K562 (cell line): ENCODE measurements at regions not wholly inside any gene's neighbourhood (a gene's known extent, or its start where the extent isn't known, plus 50 kb on each side); places are given as distances from the start of the nearest gene placed in this dataset.

Experiments
- ASH1L ChIP-seq: fragments of 450-650 bp; IDR thresholded peaks from 2 replicates; pipeline ENCODE4 v1.6.1; 2018; ENCODE audit warnings: borderline replicate concordance, mild to moderate bottlenecking, low read depth; ENCODE audit not compliant: partially characterized antibody
- ATF7 ChIP-seq: fragments of 450-650 bp; IDR thresholded peaks from 2 replicates; pipeline ENCODE4 v1.7.1; 2014; ENCODE audit warnings: mild to moderate bottlenecking, moderate library complexity
- HNRNPK ChIP-seq: fragments of 200-400 bp; formaldehyde crosslinking; IDR thresholded peaks from one replicate; pipeline ENCODE4 v1.6.1; 2018; ENCODE audit warnings: mild to moderate bottlenecking, low read depth, low read length; ENCODE audit not compliant: poor library complexity, severe bottlenecking
- L3MBTL2 ChIP-seq: fragments of 450-650 bp; IDR thresholded peaks from 2 replicates; pipeline ENCODE4 v1.6.1; 2016; ENCODE audit warnings: mild to moderate bottlenecking, moderate library complexity
- PTRF ChIP-seq: fragments of 450-650 bp; IDR thresholded peaks from 2 replicates; pipeline ENCODE4 v1.6.1; 2016; ENCODE audit warnings: mild to moderate bottlenecking, missing genetic modification characterization, missing compliant biosample characterization
- TARDBP ChIP-seq: fragments of 450-650 bp; IDR thresholded peaks from 2 replicates; pipeline ENCODE4 v1.6.1; 2016
- ZNF263 ChIP-seq: sonication (generic); formaldehyde crosslinking; IDR thresholded peaks from 2 replicates; pipeline ENCODE4 v1.8.0; 2022; ENCODE audit warnings: mild to moderate bottlenecking, missing genetic modification reagents, borderline replicate concordance
- ZNF311 ChIP-seq: fragments of 250-450 bp; sonication (Bioruptor Pico); IDR thresholded peaks from 2 replicates; pipeline ENCODE4 v1.4.0; 2020; ENCODE audit warnings: mild to moderate bottlenecking, moderate library complexity
- TF ChIP-seq, protein P1 (sequence below), 2 experiments: IDR thresholded peaks; 2 replicates each; pipeline ENCODE4 v1.6.1; 2011; ENCODE audit warnings: borderline replicate concordance in 1 of 2, control low read depth in 1 of 2, low read depth in 1 of 2, low read length in 1 of 2, mild to moderate bottlenecking in 1 of 2, mixed read lengths in 1 of 2, moderate library complexity in 1 of 2; ENCODE audit not compliant: insufficient read depth in 1 of 2, insufficient read length in 1 of 2, poor library complexity in 1 of 2, severe bottlenecking in 1 of 2; ENCODE audit errors: extremely low read depth in 1 of 2
- TF ChIP-seq, protein P2 (sequence below): sonication (generic); formaldehyde crosslinking; IDR thresholded peaks from 2 replicates; pipeline ENCODE4 v1.8.0; 2022; ENCODE audit warnings: mild to moderate bottlenecking, missing genetic modification reagents, borderline replicate concordance
- TF ChIP-seq, protein P3 (sequence below): fragments of 250-450 bp; sonication (Bioruptor Pico); IDR thresholded peaks from 2 replicates; pipeline ENCODE4 v1.9.0; 2021; ENCODE audit warnings: mild to moderate bottlenecking, inconsistent platforms
- TF ChIP-seq, protein P4 (sequence below): sonication (generic); formaldehyde crosslinking; IDR thresholded peaks from 2 replicates; pipeline ENCODE4 v1.8.1; 2023; ENCODE audit warnings: mild to moderate bottlenecking, missing genetic modification reagents
- TF ChIP-seq, protein P5 (sequence below): fragments of 250-450 bp; sonication (Bioruptor Pico); IDR thresholded peaks from 2 replicates; pipeline ENCODE4 v1.8.0; 2021; ENCODE audit warnings: mild to moderate bottlenecking, moderate library complexity
- TF ChIP-seq, protein P6 (sequence below): sonication (generic); formaldehyde crosslinking; IDR thresholded peaks from 2 replicates; pipeline ENCODE4 v1.8.0; 2022; ENCODE audit warnings: missing genetic modification reagents, mild to moderate bottlenecking, borderline replicate concordance

DNA sequence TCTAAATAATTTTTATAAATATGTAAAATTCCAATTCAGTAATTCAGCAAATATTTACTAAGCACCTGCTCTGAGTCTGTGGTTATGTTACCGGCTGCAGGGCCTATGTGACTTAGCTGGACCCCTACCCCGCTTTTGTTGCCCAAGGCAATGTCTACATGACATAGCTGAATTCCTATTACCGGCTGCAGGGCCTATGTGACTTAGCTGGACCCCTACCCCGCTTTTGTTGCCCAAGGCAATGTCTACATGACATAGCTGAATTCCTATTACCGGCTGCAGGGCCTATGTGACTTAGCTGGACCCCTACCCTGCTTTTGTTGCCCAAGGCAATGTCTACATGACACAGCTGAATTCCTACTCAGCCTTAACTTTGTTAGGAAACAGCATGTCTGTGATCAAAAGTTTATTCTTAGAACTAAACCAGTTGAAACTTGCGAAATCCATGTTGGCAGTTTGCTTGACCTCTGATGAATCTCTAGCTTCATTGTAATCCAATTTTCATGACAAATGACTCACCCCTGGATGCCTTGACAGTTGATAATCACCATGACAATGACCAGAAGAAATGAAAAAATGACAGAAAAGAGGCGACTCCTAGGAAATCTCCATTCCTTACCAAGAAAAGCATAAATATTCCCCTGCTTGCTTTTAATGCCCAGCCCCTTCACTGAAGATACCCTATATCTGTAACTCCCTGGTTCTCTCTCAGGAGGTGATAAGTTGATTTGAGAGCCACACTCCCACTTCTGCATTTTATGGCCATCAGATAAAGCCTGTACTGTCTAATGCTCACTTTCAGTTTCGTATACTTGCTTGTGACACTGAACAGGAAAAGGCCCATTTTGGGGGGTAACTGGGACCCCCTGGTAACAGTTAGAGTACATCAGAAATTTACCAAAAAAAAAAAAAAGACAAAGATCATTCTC lies 148.4 kb upstream of the SYT10 start (continued):
- peak; percentile 88 for TF ChIP-seq ATF7
- TF ChIP-seq HNRNPK: no peak
- 0 out of 2 replicates have a peak, but pooled peaks have one; percentile 46 for TF ChIP-seq TARDBP
- TF ChIP-seq, protein P1, sequence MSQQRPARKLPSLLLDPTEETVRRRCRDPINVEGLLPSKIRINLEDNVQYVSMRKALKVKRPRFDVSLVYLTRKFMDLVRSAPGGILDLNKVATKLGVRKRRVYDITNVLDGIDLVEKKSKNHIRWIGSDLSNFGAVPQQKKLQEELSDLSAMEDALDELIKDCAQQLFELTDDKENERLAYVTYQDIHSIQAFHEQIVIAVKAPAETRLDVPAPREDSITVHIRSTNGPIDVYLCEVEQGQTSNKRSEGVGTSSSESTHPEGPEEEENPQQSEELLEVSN (IDR thresholded peaks at IDR 0.05; ENCODE audit: borderline replicate concordance in 1 of 2, extremely low read depth in 1 of 2, insufficient read depth in 1 of 2, insufficient read length in 1 of 2, low read depth in 1 of 2, low read length in 1 of 2, poor library complexity in 1 of 2, severe bottlenecking in 1 of 2): no peak
- TF ChIP-seq, protein P2, sequence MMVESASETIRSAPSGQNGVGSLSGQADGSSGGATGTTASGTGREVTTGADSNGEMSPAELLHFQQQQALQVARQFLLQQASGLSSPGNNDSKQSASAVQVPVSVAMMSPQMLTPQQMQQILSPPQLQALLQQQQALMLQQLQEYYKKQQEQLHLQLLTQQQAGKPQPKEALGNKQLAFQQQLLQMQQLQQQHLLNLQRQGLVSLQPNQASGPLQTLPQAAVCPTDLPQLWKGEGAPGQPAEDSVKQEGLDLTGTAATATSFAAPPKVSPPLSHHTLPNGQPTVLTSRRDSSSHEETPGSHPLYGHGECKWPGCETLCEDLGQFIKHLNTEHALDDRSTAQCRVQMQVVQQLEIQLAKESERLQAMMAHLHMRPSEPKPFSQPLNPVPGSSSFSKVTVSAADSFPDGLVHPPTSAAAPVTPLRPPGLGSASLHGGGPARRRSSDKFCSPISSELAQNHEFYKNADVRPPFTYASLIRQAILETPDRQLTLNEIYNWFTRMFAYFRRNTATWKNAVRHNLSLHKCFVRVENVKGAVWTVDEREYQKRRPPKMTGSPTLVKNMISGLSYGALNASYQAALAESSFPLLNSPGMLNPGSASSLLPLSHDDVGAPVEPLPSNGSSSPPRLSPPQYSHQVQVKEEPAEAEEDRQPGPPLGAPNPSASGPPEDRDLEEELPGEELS (CRISPR knock-in tag): no peak
- peak; percentile 37; the same call in 1 of the 2 replicates for TF ChIP-seq L3MBTL2
- TF ChIP-seq ASH1L: peak; percentile 42
- TF ChIP-seq, protein P3, sequence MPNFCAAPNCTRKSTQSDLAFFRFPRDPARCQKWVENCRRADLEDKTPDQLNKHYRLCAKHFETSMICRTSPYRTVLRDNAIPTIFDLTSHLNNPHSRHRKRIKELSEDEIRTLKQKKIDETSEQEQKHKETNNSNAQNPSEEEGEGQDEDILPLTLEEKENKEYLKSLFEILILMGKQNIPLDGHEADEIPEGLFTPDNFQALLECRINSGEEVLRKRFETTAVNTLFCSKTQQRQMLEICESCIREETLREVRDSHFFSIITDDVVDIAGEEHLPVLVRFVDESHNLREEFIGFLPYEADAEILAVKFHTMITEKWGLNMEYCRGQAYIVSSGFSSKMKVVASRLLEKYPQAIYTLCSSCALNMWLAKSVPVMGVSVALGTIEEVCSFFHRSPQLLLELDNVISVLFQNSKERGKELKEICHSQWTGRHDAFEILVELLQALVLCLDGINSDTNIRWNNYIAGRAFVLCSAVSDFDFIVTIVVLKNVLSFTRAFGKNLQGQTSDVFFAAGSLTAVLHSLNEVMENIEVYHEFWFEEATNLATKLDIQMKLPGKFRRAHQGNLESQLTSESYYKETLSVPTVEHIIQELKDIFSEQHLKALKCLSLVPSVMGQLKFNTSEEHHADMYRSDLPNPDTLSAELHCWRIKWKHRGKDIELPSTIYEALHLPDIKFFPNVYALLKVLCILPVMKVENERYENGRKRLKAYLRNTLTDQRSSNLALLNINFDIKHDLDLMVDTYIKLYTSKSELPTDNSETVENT (CRISPR knock-in tag): no peak
- no peak for TF ChIP-seq ZNF311 (CRISPR knock-in tag)
- TF ChIP-seq, protein P4, sequence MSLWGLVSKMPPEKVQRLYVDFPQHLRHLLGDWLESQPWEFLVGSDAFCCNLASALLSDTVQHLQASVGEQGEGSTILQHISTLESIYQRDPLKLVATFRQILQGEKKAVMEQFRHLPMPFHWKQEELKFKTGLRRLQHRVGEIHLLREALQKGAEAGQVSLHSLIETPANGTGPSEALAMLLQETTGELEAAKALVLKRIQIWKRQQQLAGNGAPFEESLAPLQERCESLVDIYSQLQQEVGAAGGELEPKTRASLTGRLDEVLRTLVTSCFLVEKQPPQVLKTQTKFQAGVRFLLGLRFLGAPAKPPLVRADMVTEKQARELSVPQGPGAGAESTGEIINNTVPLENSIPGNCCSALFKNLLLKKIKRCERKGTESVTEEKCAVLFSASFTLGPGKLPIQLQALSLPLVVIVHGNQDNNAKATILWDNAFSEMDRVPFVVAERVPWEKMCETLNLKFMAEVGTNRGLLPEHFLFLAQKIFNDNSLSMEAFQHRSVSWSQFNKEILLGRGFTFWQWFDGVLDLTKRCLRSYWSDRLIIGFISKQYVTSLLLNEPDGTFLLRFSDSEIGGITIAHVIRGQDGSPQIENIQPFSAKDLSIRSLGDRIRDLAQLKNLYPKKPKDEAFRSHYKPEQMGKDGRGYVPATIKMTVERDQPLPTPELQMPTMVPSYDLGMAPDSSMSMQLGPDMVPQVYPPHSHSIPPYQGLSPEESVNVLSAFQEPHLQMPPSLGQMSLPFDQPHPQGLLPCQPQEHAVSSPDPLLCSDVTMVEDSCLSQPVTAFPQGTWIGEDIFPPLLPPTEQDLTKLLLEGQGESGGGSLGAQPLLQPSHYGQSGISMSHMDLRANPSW (CRISPR knock-in tag): no peak
- no peak; the same call in 1 of the 2 replicates for TF ChIP-seq PTRF (tag)
- no peak for TF ChIP-seq ZNF263
- TF ChIP-seq, protein P5, sequence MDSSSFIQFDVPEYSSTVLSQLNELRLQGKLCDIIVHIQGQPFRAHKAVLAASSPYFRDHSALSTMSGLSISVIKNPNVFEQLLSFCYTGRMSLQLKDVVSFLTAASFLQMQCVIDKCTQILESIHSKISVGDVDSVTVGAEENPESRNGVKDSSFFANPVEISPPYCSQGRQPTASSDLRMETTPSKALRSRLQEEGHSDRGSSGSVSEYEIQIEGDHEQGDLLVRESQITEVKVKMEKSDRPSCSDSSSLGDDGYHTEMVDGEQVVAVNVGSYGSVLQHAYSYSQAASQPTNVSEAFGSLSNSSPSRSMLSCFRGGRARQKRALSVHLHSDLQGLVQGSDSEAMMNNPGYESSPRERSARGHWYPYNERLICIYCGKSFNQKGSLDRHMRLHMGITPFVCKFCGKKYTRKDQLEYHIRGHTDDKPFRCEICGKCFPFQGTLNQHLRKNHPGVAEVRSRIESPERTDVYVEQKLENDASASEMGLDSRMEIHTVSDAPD (CRISPR knock-in tag): no peak
- TF ChIP-seq, protein P6, sequence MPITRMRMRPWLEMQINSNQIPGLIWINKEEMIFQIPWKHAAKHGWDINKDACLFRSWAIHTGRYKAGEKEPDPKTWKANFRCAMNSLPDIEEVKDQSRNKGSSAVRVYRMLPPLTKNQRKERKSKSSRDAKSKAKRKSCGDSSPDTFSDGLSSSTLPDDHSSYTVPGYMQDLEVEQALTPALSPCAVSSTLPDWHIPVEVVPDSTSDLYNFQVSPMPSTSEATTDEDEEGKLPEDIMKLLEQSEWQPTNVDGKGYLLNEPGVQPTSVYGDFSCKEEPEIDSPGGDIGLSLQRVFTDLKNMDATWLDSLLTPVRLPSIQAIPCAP (CRISPR knock-in tag): no peak
